Inflammatory macrophage treated with lipopolysaccharide for 4 hours (primary cell): ENCODE measurements at regions not wholly inside any gene's neighbourhood (a gene's known extent, or its start where the extent isn't known, plus 50 kb on each side); places are given as distances from the start of the nearest gene placed in this dataset.

Experiments
- DNase-seq: peaks from one replicate; pipeline ENCODE4 v3.0.0-alpha.2; 2020

GRCh38 chr11:10941871-10942270, 84.0 kb upstream of the ZBED5 start:
- DNase-seq = peak; percentile 53

GRCh38 chr11:10941414-10941813, 83.6 kb upstream of the ZBED5 start:
- peak; percentile 71 for DNase-seq

- no peak for DNase-seq
These were observed 81.0 kb upstream of the ZBED5 start for GRCh38 chr11:10938650-10939387.

GRCh38 chr11:10938231-10938630, 80.4 kb upstream of the ZBED5 start:
- no peak for DNase-seq

GRCh38 chr11:10937385-10937771, 79.5 kb upstream of the ZBED5 start:
- DNase-seq = peak; percentile 53

GRCh38 chr11:10936626-10937384, 79.0 kb upstream of the ZBED5 start:
- DNase-seq = no peak

- DNase-seq = no peak
These were observed 77.2 kb upstream of the ZBED5 start for GRCh38 chr11:10935015-10935559.

- no peak for DNase-seq
These were observed 76.5 kb upstream of the ZBED5 start for GRCh38 chr11:10934293-10934860.

- peak; percentile 89 for DNase-seq
These were observed 75.8 kb upstream of the ZBED5 start for GRCh38 chr11:10933455-10934292.

GRCh38 chr11:10932976-10933375, 75.1 kb upstream of the ZBED5 start:
- no peak for DNase-seq

GRCh38 chr11:10931761-10932670, 74.2 kb upstream of the ZBED5 start:
- DNase-seq = no peak

GRCh38 chr11:10930972-10931760, 73.3 kb upstream of the ZBED5 start:
- peak; percentile 40 for DNase-seq

GRCh38 chr11:10930224-10930971, 72.5 kb upstream of the ZBED5 start:
- peak; percentile 51 for DNase-seq

GRCh38 chr11:10927538-10927937, 69.7 kb upstream of the ZBED5 start:
- DNase-seq = no peak

GRCh38 chr11:10926801-10927211, 69.0 kb upstream of the ZBED5 start:
- no peak for DNase-seq

GRCh38 chr11:10925149-10925926, 67.5 kb upstream of the ZBED5 start:
- DNase-seq = no peak

GRCh38 chr11:10923882-10924281, 66.0 kb upstream of the ZBED5 start:
- DNase-seq = no peak

GRCh38 chr11:10922892-10923291, 65.0 kb upstream of the ZBED5 start:
- DNase-seq = no peak

GRCh38 chr11:10920875-10921274, 63.0 kb upstream of the ZBED5 start:
- DNase-seq = no peak
